Progenitor cell of endocrine pancreas (in vitro differentiated cells): ENCODE measurements at regions not wholly inside any gene's neighbourhood (a gene's known extent, or its start where the extent isn't known, plus 50 kb on each side); places are given as distances from the start of the nearest gene placed in this dataset.

Experiments used
- DNase-seq: peaks from one replicate; pipeline ENCODE4 v3.0.0; 2021; ENCODE audit warnings: low spot score; ENCODE audit not compliant: unreplicated experiment
- H3K27ac Mint-ChIP-seq: 2 replicates; pipeline ENCODE4 v1.8.0; 2021; ENCODE audit warnings: mild to moderate bottlenecking, moderate library complexity, mixed read lengths
- H3K27me3 Mint-ChIP-seq: 2 replicates; pipeline ENCODE4 v1.8.0; 2021; ENCODE audit warnings: mixed read lengths
- H3K36me3 Mint-ChIP-seq: 2 replicates; pipeline ENCODE4 v1.8.0; 2022; ENCODE audit warnings: mixed read lengths; ENCODE audit not compliant: insufficient read depth
- H3K4me1 Mint-ChIP-seq: 2 replicates; pipeline ENCODE4 v1.8.0; 2021; ENCODE audit warnings: low read depth, mixed read lengths
- H3K4me3 Mint-ChIP-seq: 2 replicates; pipeline ENCODE4 v1.8.0; 2021; ENCODE audit warnings: low read depth, mild to moderate bottlenecking, moderate library complexity, mixed read lengths
- H3K9me3 Mint-ChIP-seq: 2 replicates; pipeline ENCODE4 v1.8.0; 2021; ENCODE audit warnings: low read depth, mixed read lengths
- TF ChIP-seq, protein P1 (sequence below): fragments of 200-600 bp; sonication (generic); IDR thresholded peaks from one replicate; pipeline ENCODE4 v1.5.0; 2021; ENCODE audit warnings: antibody characterized with exemption, mild to moderate bottlenecking; ENCODE audit not compliant: unreplicated experiment

DNA sequence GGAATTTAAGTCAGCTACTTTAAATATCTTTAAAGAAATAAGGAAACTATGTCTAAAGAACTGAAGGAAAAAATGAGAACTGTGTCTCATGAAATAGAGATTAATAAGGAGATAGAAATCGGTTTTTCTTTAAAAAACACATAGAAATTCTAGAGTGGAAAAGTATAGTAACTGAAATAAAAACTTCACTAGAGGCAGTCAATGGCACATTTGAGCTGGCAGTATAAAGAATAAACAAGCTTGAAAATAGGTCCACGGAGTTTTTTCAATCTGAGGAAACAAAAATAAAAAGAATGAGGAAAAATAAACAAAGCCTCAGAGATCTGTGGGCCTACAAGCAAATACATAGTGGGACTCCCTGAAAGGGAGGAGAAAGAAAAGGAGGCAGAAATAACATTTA, 127.5 kb downstream of the TWIST2 start:
- Mint-ChIP-seq H3K36me3 (no peaks in the 10 kb centered on the region), H3K27me3 (peaks cover 4% of the 10 kb centered on the region), H3K4me1 (peaks cover under 1% of the 10 kb centered on the region), H3K9me3 (peaks cover 12% of the 10 kb centered on the region), H3K27ac (no peak overlapping the region), H3K4me3 (no peak overlapping the region)
- no peak for DNase-seq
- TF ChIP-seq, protein P1, sequence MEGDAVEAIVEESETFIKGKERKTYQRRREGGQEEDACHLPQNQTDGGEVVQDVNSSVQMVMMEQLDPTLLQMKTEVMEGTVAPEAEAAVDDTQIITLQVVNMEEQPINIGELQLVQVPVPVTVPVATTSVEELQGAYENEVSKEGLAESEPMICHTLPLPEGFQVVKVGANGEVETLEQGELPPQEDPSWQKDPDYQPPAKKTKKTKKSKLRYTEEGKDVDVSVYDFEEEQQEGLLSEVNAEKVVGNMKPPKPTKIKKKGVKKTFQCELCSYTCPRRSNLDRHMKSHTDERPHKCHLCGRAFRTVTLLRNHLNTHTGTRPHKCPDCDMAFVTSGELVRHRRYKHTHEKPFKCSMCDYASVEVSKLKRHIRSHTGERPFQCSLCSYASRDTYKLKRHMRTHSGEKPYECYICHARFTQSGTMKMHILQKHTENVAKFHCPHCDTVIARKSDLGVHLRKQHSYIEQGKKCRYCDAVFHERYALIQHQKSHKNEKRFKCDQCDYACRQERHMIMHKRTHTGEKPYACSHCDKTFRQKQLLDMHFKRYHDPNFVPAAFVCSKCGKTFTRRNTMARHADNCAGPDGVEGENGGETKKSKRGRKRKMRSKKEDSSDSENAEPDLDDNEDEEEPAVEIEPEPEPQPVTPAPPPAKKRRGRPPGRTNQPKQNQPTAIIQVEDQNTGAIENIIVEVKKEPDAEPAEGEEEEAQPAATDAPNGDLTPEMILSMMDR, result no peak

DNA sequence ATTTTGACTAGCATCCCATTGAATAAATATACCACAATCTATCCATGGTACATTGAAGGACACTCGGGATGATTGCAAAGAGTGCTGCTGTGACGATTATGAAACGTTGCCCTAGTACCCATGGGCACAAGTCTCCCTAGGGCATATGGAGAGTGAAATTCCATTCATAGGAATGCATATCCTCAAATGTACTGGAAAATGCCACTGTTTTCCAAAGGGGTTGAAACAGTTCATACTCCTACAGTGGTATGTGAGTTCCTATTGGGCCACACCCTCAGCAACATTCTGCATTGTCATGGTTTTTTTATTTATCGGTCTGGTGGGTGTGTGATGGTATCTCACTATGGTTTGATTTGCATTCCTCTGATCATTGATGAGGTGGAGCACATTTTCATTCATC, 130.6 kb downstream of the TWIST2 start:
- H3K9me3 Mint-ChIP-seq, result peaks cover 12% of the 10 kb centered on the region
- H3K36me3 Mint-ChIP-seq, result no peaks in the 10 kb centered on the region
- peaks cover 2% of the 10 kb centered on the region for H3K27me3 Mint-ChIP-seq
- no peak overlapping the region for H3K4me3 Mint-ChIP-seq
- DNase-seq, result no peak
- H3K4me1 Mint-ChIP-seq, result no peaks in the 10 kb centered on the region
- TF ChIP-seq, protein P1, result no peak
- H3K27ac Mint-ChIP-seq, result no peak overlapping the region

DNA sequence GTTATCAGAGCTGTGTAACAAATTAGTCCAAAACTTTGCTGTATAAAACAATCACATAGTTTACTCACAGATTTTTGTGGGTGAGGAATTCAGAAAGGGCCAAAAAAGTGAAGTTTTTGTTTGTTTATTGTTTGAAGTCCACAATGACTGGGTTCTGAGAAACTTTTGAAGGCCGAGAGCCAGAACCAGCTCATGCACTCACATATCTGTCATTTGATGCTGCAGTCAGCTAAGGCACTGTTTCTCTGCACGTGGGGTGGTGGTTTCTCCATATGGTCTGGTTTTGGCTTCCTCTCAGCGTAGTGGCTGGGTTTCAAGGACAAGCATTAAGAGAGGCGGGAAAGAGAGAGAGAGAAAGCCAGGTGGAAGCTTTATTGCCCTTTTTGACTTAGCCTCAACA, 131.8 kb downstream of the TWIST2 start:
- TF ChIP-seq, protein P1, result no peak
- Mint-ChIP-seq H3K36me3 (no peaks in the 10 kb centered on the region), H3K4me1 (no peaks in the 10 kb centered on the region), H3K27me3 (no peaks in the 10 kb centered on the region), H3K4me3 (no peak overlapping the region), H3K27ac (no peak overlapping the region), H3K9me3 (peaks cover 12% of the 10 kb centered on the region)
- DNase-seq, result no peak

DNA sequence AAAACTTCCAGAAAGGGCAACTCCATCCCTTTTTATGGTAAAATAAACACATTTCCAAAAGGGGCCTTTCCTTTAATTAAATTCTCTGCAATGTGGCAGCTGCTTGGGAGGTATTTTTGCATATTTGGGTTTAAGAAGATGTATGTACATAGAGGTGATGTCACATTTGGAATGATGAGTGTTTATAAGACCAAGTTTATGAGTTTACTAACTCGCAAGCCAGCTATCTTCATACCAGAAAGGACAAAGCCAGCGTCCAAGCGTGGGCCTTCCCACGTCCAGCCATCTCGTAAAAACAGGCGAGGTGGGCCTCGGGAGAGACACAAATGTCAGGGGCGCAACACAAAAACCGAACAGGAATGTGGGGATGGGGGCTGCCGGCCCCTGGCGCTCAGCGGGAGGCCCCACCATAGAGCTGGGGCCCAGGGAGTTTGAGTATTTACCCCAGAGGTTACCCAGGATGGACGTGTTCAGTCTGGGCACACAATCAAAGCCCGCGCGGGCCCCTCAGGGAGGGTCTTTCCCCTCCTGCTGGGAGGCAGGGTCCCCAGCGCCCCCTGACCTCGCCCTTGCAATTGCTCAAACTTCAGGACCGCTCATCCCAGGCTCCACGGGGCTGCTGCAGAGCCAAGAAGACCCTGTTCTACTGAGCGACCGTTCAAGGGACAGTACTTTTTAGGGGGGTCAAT, 137.3 kb downstream of the TWIST2 start:
- no peak overlapping the region for H3K27ac Mint-ChIP-seq
- H3K4me3 Mint-ChIP-seq, result no peak overlapping the region
- TF ChIP-seq, protein P1, result no peak
- no peaks in the 10 kb centered on the region for H3K36me3 Mint-ChIP-seq
- no peaks in the 10 kb centered on the region for H3K4me1 Mint-ChIP-seq
- peaks cover 3% of the 10 kb centered on the region for H3K9me3 Mint-ChIP-seq
- peaks cover 2% of the 10 kb centered on the region for H3K27me3 Mint-ChIP-seq
- no peak for DNase-seq

DNA sequence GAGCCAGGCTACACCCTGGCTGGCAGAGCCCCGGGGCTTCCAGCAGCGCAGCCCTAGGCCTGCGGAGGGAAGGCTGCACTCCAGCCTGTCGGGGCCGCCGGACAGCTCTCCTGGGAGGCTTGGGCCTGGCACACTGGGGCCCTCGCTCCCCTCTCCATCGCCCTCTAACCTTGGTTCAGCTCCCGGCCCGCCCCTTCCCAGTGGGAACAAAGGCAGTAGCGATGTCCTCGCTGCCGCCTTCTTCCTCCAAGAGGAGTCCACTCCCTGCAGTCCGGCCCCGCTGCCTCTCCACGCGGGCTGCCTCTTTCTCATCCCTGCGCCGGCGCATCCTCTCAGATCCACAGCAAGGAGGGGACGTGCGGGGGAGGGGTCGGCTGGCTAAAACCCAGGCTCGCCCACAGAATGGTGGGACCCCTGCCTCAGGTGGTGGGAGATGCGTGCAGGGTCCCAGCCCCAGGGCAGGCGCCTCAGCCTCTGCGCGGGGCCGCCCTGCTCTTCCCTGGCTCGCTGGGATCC, 138.1 kb downstream of the TWIST2 start:
- Mint-ChIP-seq H3K36me3 (no peaks in the 10 kb centered on the region), H3K27me3 (peaks cover 2% of the 10 kb centered on the region), H3K4me1 (no peaks in the 10 kb centered on the region), H3K27ac (no peak overlapping the region), H3K4me3 (no peak overlapping the region), H3K9me3 (peaks cover 3% of the 10 kb centered on the region)
- no peak for DNase-seq
- TF ChIP-seq, protein P1, result no peak
